GM13977 (cell line): ENCODE measurements at regions not wholly inside any gene's neighbourhood (a gene's known extent, or its start where the extent isn't known, plus 50 kb on each side); places are given as distances from the start of the nearest gene placed in this dataset.

ENCODE experiments used
- DNase-seq: peaks from one replicate; pipeline ENCODE4 v3.0.0; 2012; ENCODE audit warnings: low spot score
- in situ Hi-C: fragments of 300-500 bp; cut with MboI; formaldehyde crosslinking; loops from one replicate; pipeline ENCODE4 v1.12.0; 2022; ENCODE audit warnings: low sequenced_read_pairs, low pct_unique_long_range_greater_than_20kb, mixed read lengths, inconsistent platforms; ENCODE audit not compliant: unreplicated experiment
- TF ChIP-seq, protein P1 (sequence below): IDR thresholded peaks from 2 replicates; pipeline ENCODE4 v1.5.1; 2012; ENCODE audit warnings: mild to moderate bottlenecking, control low read depth; ENCODE audit not compliant: insufficient read depth; ENCODE audit errors: extremely low read depth, missing control alignments

GRCh38 chr22:48434868-48435250 is 1392.8 kb downstream of the BRD1 start:
- DNase-seq = no peak
- TF ChIP-seq, protein P1, sequence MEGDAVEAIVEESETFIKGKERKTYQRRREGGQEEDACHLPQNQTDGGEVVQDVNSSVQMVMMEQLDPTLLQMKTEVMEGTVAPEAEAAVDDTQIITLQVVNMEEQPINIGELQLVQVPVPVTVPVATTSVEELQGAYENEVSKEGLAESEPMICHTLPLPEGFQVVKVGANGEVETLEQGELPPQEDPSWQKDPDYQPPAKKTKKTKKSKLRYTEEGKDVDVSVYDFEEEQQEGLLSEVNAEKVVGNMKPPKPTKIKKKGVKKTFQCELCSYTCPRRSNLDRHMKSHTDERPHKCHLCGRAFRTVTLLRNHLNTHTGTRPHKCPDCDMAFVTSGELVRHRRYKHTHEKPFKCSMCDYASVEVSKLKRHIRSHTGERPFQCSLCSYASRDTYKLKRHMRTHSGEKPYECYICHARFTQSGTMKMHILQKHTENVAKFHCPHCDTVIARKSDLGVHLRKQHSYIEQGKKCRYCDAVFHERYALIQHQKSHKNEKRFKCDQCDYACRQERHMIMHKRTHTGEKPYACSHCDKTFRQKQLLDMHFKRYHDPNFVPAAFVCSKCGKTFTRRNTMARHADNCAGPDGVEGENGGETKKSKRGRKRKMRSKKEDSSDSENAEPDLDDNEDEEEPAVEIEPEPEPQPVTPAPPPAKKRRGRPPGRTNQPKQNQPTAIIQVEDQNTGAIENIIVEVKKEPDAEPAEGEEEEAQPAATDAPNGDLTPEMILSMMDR = no peak
- in situ Hi-C loops = no loop called here

- DNase-seq = no peak
- in situ Hi-C loops = no loop called here
- TF ChIP-seq, protein P1 = no peak
These were observed 1393.4 kb downstream of the BRD1 start for GRCh38 chr22:48434156-48434867.

GRCh38 chr22:48433647-48434046 is 1394.0 kb downstream of the BRD1 start:
- TF ChIP-seq, protein P1 = no peak
- in situ Hi-C loops = no loop called here
- DNase-seq = no peak

GRCh38 chr22:48432781-48433518 is 1394.7 kb downstream of the BRD1 start:
- in situ Hi-C loops = no loop called here
- TF ChIP-seq, protein P1 = no peak

DNA sequence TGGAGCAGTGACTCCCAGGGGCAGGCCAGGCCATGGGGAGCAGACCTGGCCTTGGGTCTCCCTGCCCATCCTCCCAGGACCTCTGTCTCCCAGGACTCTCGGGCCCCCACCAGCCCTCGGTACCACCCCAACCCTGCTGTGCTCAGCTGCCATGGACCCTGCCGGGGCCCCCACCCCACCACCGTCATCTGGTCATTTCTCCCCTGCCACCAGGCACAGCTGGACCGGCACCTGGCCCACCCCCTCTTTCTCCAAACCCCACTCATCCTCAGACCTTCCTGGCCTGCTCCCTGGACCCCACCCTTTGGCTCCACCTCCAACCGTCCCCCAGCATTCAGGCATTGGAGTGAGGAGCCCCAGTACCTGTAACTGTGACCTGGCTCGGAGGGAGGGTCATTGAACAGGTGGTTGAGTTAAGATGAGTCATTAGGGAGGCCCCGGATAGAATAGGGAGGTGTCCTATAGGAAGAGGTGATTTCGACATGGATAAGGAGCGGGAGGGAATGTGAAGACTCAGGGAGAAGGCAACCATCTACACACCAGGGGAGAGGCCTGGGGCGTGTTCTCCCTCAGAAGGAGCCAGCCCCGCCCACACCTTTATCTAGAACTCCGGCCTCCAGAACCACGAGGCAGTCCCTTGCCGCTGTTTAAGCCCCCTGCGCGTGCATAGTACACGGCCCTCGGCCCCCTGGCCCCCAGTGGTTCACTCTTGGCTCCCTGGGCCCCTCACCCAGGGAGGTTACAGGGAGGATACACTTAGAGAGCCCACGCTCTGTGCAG is 1395.9 kb downstream of the BRD1 start:
- TF ChIP-seq, protein P1 = no peak
- in situ Hi-C loops = no loop called here
- no peak for DNase-seq

More at GRCh38 chr22:48432781-48433518, 1394.7 kb downstream of the BRD1 start:
- no peak for DNase-seq

DNA sequence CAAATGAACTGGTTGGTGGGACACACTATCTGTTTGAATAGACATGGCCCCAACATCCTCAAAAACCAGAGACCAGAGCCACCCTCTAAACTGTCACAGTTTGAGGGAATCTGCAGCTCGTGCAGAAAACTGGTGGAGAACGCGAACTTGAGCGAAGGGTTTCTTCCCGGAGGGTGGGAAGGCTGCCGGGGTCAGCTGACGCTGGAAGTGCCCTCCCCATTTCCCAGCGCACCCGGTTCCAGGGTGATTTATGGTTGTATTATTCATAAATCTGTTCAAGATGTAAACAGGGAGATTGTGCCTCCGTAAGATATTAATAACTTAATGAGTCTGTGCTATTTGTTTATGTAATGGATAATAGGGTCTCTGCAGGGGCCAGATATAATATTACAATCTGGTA is 1396.7 kb downstream of the BRD1 start:
- DNase-seq = no peak
- in situ Hi-C loops = no loop called here
- TF ChIP-seq, protein P1 = no peak
